ENCODE measurements at regions not wholly inside any gene's neighbourhood (a gene's known extent, or its start where the extent isn't known, plus 50 kb on each side); places are given as distances from the start of the nearest gene placed in this dataset.

- H2BK120ac ChIP-seq (ENCODE audit: low read depth, low read length, poor library complexity, severe bottlenecking): no peak overlapping the region
- H4K91ac ChIP-seq (ENCODE audit: insufficient read length, low read depth, low read length): no peak overlapping the region
- no peaks in the 10 kb centered on the region for H3K9me3 ChIP-seq (ENCODE audit: control insufficient read depth, low read depth, low read length)
- no peak overlapping the region for H2AFZ ChIP-seq (ENCODE audit: low read length)
- Mint-ChIP-seq H3K27ac (no peak overlapping the region), H3K4me1 (no peaks in the 10 kb centered on the region), H3K27me3 (ENCODE audit: low read depth) (no peaks in the 10 kb centered on the region; the same call in 1 of the 2 replicates), H3K36me3 (ENCODE audit: insufficient read depth in 1 of 3, low read depth in 3 of 3) (peaks cover 7 to 27% (median 17%) of the 10 kb centered on the region in 3 experiments), H3K4me3 (no peak overlapping the region), H3K9me3 (peaks cover 20 to 32% of the 10 kb centered on the region in 2 experiments)
- no peaks in the 10 kb centered on the region for H3K23me2 ChIP-seq (ENCODE audit: insufficient read length, low read depth, low read length, poor library complexity, severe bottlenecking)
- no peak overlapping the region for H4K5ac ChIP-seq (ENCODE audit: insufficient read length, low read depth, low read length)
- DNase-seq: no peak
- no peak overlapping the region for H3K4me2 ChIP-seq (ENCODE audit: insufficient read depth, insufficient read length, low read length)
- no peak overlapping the region for H4K8ac ChIP-seq (replicated peaks; ENCODE audit: insufficient read length, low read depth, low read length)
- no peak overlapping the region for H3K23ac ChIP-seq (ENCODE audit: insufficient read length, low read depth, low read length)
- H3K9ac ChIP-seq (ENCODE audit: extremely low read depth, insufficient read length, low read length): no peak overlapping the region
- H3K4me1 ChIP-seq (ENCODE audit: insufficient read depth, low read length): no peaks in the 10 kb centered on the region
- no peak overlapping the region for H3K56ac ChIP-seq (ENCODE audit: insufficient read length, low read depth, low read length)
- H2BK20ac ChIP-seq (ENCODE audit: low read depth, low read length, poor library complexity, severe bottlenecking): no peak overlapping the region
- H3T11ph ChIP-seq (ENCODE audit: low read length): no peak overlapping the region
- TF ChIP-seq CTCF (conservative IDR thresholded peaks at IDR 0.05): no peak
- no peak overlapping the region for H3K18ac ChIP-seq (ENCODE audit: insufficient read length, low read depth, low read length)
- H2BK12ac ChIP-seq (ENCODE audit: insufficient read length, low read depth, low read length): no peak overlapping the region
- H3K27me3 ChIP-seq (ENCODE audit: insufficient read depth, low read length): no peaks in the 10 kb centered on the region
- no peak overlapping the region for H2AK5ac ChIP-seq (ENCODE audit: insufficient read length, low read length)
- no peaks in the 10 kb centered on the region for H4K20me1 ChIP-seq (ENCODE audit: control insufficient read depth, insufficient read depth, insufficient read length)
- no peak overlapping the region for H2BK5ac ChIP-seq (ENCODE audit: insufficient read length, low read length)
- H3K79me1 ChIP-seq (ENCODE audit: insufficient read depth, low read depth, low read length, poor library complexity, severe bottlenecking): no peaks in the 10 kb centered on the region
- no peak overlapping the region for H3K27ac ChIP-seq (ENCODE audit: insufficient read length, low read depth, low read length)
- no peak overlapping the region for H3K14ac ChIP-seq (ENCODE audit: insufficient read depth, low read length)
- no peak overlapping the region for H3K4ac ChIP-seq (ENCODE audit: low read depth, low read length)
- H3K79me2 ChIP-seq (ENCODE audit: insufficient read depth, low read length): no peaks in the 10 kb centered on the region
- no peak overlapping the region for H2BK15ac ChIP-seq (ENCODE audit: low read depth, low read length)
Measured at GRCh38 chr12:90490355-90490754, 464.6 kb downstream of the CCER1 start.

Data from H9 (cell line).